Breast epithelium (tissue), 3 donors: ENCODE measurements at regions not wholly inside any gene's neighbourhood (a gene's known extent, or its start where the extent isn't known, plus 50 kb on each side); places are given as distances from the start of the nearest gene placed in this dataset.

Source experiments
- CTCF ChIP-seq, 3 donors: fragments of 450-650 bp; IDR thresholded peaks; one replicate each; pipeline ENCODE4 v1.5.1; 2016 to 2017; ENCODE audit warnings: antibody characterized with exemption in 3 of 3, mild to moderate bottlenecking in 3 of 3, moderate library complexity in 3 of 3
- POLR2A ChIP-seq: fragments of 450-650 bp; IDR thresholded peaks from one replicate; pipeline ENCODE4 v1.6.1; 2016; ENCODE audit warnings: antibody characterized with exemption, mild to moderate bottlenecking, moderate library complexity

GRCh38 chr20:7366189-7366588 is 574.1 kb downstream of the HAO1 start:
- no peak for TF ChIP-seq POLR2A
- TF ChIP-seq CTCF (IDR thresholded peaks at IDR 0.05), result no peak
